Natural killer cell treated with Interleukin-12 subunit alpha and Interleukin-12 subunit beta and Interleukin-15 and Interleukin-18, amount 100 ng/mL, for 72 hours (primary cell): ENCODE measurements at regions not wholly inside any gene's neighbourhood (a gene's known extent, or its start where the extent isn't known, plus 50 kb on each side); places are given as distances from the start of the nearest gene placed in this dataset.

Source experiments
- ATAC-seq, 2 donors: fragments of 150-1000 bp; cut with Tn5 transposase in 1 of 2; sonication (Bioruptor Pico), chemical (Tn5 transposase) in 1 of 2; 2 replicates each; pipeline ENCODE4 v1.10.0; 2021
- DNase-seq: peaks from one replicate; pipeline ENCODE4 v3.0.0; 2022; ENCODE audit warnings: low spot score
- H3K27ac Mint-ChIP-seq, 2 donors: 1 replicate in 1 of 2; 2 replicates in 1 of 2; pipeline ENCODE4 v1.8.0; 2022; ENCODE audit warnings: mixed read lengths in 2 of 2, mild to moderate bottlenecking in 1 of 2, moderate library complexity in 1 of 2
- H3K27me3 Mint-ChIP-seq, 2 donors: 1 replicate in 1 of 2; 2 replicates in 1 of 2; pipeline ENCODE4 v1.8.0; 2022; ENCODE audit warnings: mixed read lengths in 2 of 2
- H3K36me3 Mint-ChIP-seq: one replicate; pipeline ENCODE4 v1.8.0; 2022; ENCODE audit warnings: mixed read lengths
- H3K4me1 Mint-ChIP-seq, 2 donors: 1 replicate in 1 of 2; 2 replicates in 1 of 2; pipeline ENCODE4 v1.8.0; 2022; ENCODE audit warnings: low read depth in 2 of 2, mixed read lengths in 2 of 2, mild to moderate bottlenecking in 1 of 2
- H3K4me3 Mint-ChIP-seq: one replicate; pipeline ENCODE4 v1.8.0; 2022; ENCODE audit warnings: mixed read lengths
- H3K9me3 Mint-ChIP-seq: 2 replicates; pipeline ENCODE4 v1.8.0; 2022; ENCODE audit warnings: mixed read lengths

- Mint-ChIP-seq H3K27ac (no peak overlapping the region), H3K9me3 (peaks cover 5% of the 10 kb centered on the region), H3K4me3 (no peak overlapping the region), H3K4me1 (peaks cover 2 to 5% of the 10 kb centered on the region in 2 donors), H3K36me3 (no peaks in the 10 kb centered on the region), H3K27me3 (peaks cover 14 to 27% of the 10 kb centered on the region in 2 donors)
- no peak for ATAC-seq
- DNase-seq: no peak
Measured at GRCh38 chr10:118940386-118940785, 89.1 kb upstream of the NANOS1 start.

DNA sequence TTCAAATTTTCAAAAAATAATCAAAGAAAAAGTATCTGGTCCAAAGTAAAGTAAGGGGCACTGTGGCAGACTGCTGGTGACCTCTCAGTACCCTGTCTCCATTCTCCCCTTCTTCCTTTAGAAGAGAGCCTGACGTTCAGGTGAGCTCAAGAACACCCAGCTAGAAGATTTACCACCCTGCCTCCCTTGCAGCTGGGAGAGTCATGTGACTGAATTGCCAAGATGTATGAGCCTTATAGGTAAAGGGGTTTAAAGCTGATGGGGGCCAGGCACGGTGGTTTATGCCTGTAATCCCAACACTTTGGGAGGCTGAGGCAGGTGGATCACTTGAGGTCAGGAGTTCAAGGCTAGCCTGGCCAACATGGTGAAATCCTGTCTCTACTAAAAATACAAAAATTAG is 86.3 kb upstream of the NANOS1 start:
- DNase-seq (no peak), ATAC-seq (no peak)
- peaks cover 5% of the 10 kb centered on the region for H3K9me3 Mint-ChIP-seq
- peaks cover 21 to 32% of the 10 kb centered on the region in 2 donors for H3K27me3 Mint-ChIP-seq
- H3K4me3 Mint-ChIP-seq: no peak overlapping the region
- no peaks in the 10 kb centered on the region for H3K36me3 Mint-ChIP-seq
- H3K27ac Mint-ChIP-seq: no peak overlapping the region
- peaks cover 2 to 5% of the 10 kb centered on the region in 2 donors for H3K4me1 Mint-ChIP-seq

DNA sequence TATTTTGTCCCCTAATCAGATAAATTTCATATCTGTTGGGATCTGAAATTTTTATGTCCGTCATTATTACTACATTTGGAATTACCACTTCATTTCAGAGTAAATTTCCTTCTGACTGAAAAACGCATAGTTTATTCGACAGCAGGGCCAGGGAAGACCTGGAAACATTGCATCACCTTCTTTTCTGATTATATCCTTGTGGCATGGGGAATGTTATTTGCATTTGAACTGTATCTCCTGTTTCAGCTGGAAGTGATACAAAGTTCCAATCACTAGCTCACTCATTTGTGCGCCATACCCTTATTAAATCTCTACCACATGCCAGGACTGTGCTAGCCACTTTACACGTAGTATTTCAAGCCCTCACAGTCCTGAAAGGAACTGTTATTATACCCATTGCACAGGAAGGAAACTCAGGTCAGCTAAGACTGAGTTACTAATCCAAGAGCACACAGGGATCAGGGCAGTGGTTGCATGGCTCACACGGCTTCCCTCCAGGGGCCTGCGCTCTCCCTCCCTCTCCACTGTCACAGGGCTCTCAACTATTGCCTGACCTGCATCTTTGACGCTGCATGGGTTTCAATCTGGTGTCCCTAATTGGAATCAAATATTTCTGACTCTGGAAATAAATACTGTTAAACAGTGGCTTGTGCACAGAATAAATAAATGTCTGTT is 84.4 kb upstream of the NANOS1 start:
- ATAC-seq (no peak), DNase-seq (no peak)

DNA sequence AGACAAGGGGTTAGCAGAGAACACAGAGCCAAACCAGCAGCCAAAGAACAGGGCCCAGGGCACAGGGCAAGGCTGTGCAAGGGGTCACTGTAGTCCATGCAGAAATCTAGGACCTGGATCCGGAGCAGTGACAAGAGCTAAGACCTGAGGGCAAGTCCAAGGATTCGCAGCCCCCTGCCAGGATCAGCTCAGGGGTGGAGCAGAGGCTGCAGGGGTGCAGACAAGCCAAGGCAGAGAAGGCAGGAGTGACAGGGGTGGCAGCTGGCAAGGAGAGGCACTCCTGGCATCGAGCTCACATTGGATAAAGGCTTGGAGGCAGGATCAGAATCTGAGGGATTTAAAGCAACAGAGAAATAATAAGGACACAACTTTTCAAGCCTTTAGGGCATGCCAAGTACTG is 80.7 kb upstream of the NANOS1 start:
- DNase-seq (no peak), ATAC-seq (no peak)
- no peaks in the 10 kb centered on the region for H3K36me3 Mint-ChIP-seq
- no peak overlapping the region for H3K27ac Mint-ChIP-seq
- H3K9me3 Mint-ChIP-seq: no peaks in the 10 kb centered on the region
- H3K27me3 Mint-ChIP-seq: peaks cover 21 to 33% of the 10 kb centered on the region in 2 donors
- H3K4me1 Mint-ChIP-seq: peaks cover 0 to 4% of the 10 kb centered on the region in 2 donors
- H3K4me3 Mint-ChIP-seq: no peak overlapping the region

More for the DNA sequence above, 84.4 kb upstream of the NANOS1 start:
- no peak overlapping the region for H3K4me3 Mint-ChIP-seq
- peaks cover 16 to 31% of the 10 kb centered on the region in 2 donors for H3K27me3 Mint-ChIP-seq
- H3K4me1 Mint-ChIP-seq: peaks cover 0 to 4% of the 10 kb centered on the region in 2 donors
- no peak overlapping the region for H3K27ac Mint-ChIP-seq
- peaks cover 5% of the 10 kb centered on the region for H3K9me3 Mint-ChIP-seq
- H3K36me3 Mint-ChIP-seq: no peaks in the 10 kb centered on the region

DNA sequence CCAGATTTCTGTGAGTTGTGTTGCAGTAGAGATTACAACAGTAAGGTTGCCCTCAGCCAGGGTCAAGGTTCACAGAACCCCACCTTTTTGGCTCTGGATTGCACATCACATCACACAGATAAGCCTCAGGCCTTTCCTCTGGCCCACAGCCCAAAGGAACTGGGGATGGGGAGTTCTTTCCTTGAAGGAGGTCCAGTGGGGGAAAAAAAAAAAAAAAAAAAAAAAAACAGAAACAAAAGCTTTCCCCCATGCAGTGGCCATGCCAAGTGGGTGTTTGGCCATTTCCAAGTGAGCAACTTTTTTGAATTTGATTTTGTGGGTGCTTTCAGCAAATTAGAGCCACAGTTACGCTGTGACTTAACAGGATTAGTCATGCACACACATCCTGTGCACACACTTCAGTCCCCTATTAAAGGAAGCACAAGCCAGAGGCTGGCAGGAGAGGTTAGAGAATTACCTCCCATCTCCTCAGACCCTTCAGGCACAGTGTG is 79.3 kb upstream of the NANOS1 start:
- no peak for DNase-seq
- Mint-ChIP-seq H3K4me3 (no peak overlapping the region), H3K9me3 (no peaks in the 10 kb centered on the region), H3K4me1 (peaks cover 0 to 4% of the 10 kb centered on the region in 2 donors), H3K27me3 (peaks cover 24 to 35% of the 10 kb centered on the region in 2 donors), H3K36me3 (no peaks in the 10 kb centered on the region), H3K27ac (no peak overlapping the region)
- ATAC-seq: no peak

GRCh38 chr10:118950997-118951637 is 78.4 kb upstream of the NANOS1 start:
- no peaks in the 10 kb centered on the region for H3K36me3 Mint-ChIP-seq
- no peaks in the 10 kb centered on the region for H3K9me3 Mint-ChIP-seq
- no peak overlapping the region for H3K27ac Mint-ChIP-seq
- peaks cover 0 to 4% of the 10 kb centered on the region in 2 donors for H3K4me1 Mint-ChIP-seq
- ATAC-seq (no peak), DNase-seq (no peak)
- peaks cover 17 to 28% of the 10 kb centered on the region in 2 donors for H3K27me3 Mint-ChIP-seq
- no peak overlapping the region for H3K4me3 Mint-ChIP-seq

DNA sequence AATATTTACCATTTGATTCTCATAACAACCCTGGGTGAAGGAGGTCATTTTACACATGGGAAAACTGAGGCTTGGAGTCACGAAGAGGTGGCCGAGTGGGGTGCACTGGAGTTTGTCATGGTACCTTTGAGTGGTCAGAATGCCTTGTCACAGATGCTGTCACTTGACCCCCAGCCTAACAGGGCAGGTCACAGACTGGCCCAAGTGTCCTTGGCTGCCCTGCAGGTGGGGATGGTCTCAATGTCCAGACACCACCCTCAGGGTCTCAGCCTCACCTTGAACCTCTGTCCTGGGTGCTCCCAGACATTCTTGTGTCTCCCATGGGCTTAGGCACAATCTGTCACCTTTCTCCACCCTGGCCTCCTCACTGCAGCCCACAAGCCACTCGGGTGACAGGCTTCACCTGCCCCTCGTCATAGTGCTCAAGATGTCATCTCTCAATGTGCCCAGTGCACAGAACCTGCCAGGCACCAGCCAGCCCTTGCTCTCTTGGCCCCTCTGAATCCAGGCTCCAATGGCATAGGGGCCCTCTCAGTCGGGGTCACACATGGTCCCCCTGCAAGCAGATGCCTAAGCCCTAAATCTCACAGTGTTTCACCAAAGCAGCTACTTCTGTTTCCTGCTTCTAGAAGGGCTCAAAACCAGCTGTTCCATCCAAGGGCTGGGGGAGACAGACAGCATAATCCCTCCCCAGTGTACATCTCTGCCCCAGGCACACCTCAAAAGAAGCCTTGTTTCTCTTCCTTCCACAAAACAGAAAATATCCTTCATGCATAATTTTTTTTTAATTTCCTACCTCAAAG is 76.8 kb upstream of the NANOS1 start:
- no peaks in the 10 kb centered on the region for H3K9me3 Mint-ChIP-seq
- H3K4me1 Mint-ChIP-seq: peaks cover 0 to 4% of the 10 kb centered on the region in 2 donors
- H3K27ac Mint-ChIP-seq: no peak overlapping the region
- no peaks in the 10 kb centered on the region for H3K36me3 Mint-ChIP-seq
- no peak overlapping the region for H3K4me3 Mint-ChIP-seq
- DNase-seq (no peak), ATAC-seq (no peak)
- H3K27me3 Mint-ChIP-seq: peaks cover 14 to 21% of the 10 kb centered on the region in 2 donors

- DNase-seq (no peak), ATAC-seq (no peak)
- Mint-ChIP-seq H3K9me3 (no peaks in the 10 kb centered on the region), H3K27me3 (peaks cover 14 to 21% of the 10 kb centered on the region in 2 donors), H3K4me1 (peaks cover 0 to 4% of the 10 kb centered on the region in 2 donors), H3K27ac (no peak overlapping the region), H3K36me3 (no peaks in the 10 kb centered on the region), H3K4me3 (no peak overlapping the region)
Measured at GRCh38 chr10:118953598-118954393, 75.7 kb upstream of the NANOS1 start.

GRCh38 chr10:118955531-118955930 is 74.0 kb upstream of the NANOS1 start:
- no peaks in the 10 kb centered on the region for H3K9me3 Mint-ChIP-seq
- H3K4me1 Mint-ChIP-seq: no peaks in the 10 kb centered on the region
- H3K36me3 Mint-ChIP-seq: no peaks in the 10 kb centered on the region
- peaks cover 14 to 15% of the 10 kb centered on the region in 2 donors for H3K27me3 Mint-ChIP-seq
- no peak for DNase-seq
- H3K27ac Mint-ChIP-seq: no peak overlapping the region
- no peak overlapping the region for H3K4me3 Mint-ChIP-seq
- ATAC-seq: no peak

DNA sequence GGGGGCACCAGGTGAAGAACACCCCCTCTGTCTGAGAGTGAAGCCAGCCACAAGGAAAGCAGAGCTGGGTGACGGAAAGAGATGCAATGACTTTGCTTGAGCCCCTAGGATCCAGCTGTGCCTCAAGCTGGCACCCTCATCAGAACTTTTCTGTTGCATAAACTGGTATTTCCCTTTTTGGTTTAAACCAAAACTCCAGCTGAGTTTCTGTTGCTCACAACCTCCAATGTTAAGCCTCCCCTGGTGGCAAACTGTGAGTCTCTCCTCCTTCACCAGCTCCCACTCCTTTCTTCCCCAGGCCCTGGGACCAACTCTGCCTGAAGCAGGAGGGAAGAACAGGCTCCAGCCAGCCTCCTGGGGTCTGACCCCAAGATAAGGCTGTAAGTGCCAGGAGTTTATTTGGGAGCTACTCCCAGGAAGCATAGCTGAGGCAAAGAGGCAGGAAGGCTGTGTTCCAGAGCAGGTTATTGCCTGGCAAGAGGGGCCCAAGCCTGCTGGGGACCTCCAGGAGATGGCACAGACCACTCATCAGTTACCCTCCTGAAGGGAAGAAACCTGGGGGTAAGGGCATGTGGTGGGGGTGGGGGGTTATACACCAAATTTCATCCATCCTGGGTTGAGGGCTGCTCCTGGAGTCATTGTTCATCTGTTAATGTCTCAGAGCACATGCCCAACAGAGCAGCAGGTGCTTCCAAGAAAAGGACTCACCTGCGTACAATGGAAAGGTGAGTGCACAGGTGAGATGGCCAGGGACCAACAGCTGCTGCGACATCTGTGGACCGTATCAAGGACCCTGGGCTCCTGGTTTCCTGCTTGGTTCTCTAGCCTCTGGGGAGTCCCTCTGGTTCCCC is 73.3 kb upstream of the NANOS1 start:
- no peaks in the 10 kb centered on the region for H3K9me3 Mint-ChIP-seq
- no peaks in the 10 kb centered on the region for H3K4me1 Mint-ChIP-seq
- no peaks in the 10 kb centered on the region for H3K36me3 Mint-ChIP-seq
- ATAC-seq: no peak
- H3K27ac Mint-ChIP-seq: no peak overlapping the region
- peaks cover 11% of the 10 kb centered on the region in 2 donors for H3K27me3 Mint-ChIP-seq
- no peak for DNase-seq
- no peak overlapping the region for H3K4me3 Mint-ChIP-seq

- H3K36me3 Mint-ChIP-seq: no peaks in the 10 kb centered on the region
- H3K4me1 Mint-ChIP-seq: no peaks in the 10 kb centered on the region
- H3K4me3 Mint-ChIP-seq: no peak overlapping the region
- H3K27ac Mint-ChIP-seq: no peak overlapping the region
- no peak for DNase-seq
- peaks cover 7 to 8% of the 10 kb centered on the region in 2 donors for H3K27me3 Mint-ChIP-seq
- no peak for ATAC-seq
- no peaks in the 10 kb centered on the region for H3K9me3 Mint-ChIP-seq
Measured at GRCh38 chr10:118956802-118957442, 72.6 kb upstream of the NANOS1 start.

DNA sequence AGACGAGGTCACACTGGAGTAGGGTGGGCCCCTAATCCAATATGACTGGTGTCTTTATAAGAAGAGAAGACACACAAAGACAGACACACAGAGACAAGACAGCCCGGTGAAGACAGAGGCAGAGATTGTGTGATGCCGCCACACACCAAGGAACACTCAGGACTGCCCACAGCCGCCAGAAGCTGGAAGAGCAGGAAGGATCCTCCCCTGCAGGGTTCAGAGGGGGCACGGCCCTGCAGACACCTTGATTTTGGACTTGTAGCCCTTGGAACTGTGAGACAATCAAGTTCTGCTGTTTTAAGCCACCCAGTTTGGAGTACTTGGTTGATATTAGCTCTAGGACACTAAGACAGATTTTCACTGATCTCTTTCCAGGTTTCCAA is 72.1 kb upstream of the NANOS1 start:
- Mint-ChIP-seq H3K4me3 (no peak overlapping the region), H3K9me3 (no peaks in the 10 kb centered on the region), H3K27ac (no peak overlapping the region), H3K27me3 (peaks cover 5 to 8% of the 10 kb centered on the region in 2 donors), H3K4me1 (no peaks in the 10 kb centered on the region), H3K36me3 (no peaks in the 10 kb centered on the region)
- DNase-seq (no peak), ATAC-seq (no peak)
